ENCODE measurements at regions not wholly inside any gene's neighbourhood (a gene's known extent, or its start where the extent isn't known, plus 50 kb on each side); places are given as distances from the start of the nearest gene placed in this dataset.

- Histone ChIP-seq H3F3A (replicated peaks; ENCODE audit: insufficient read depth) (no peaks in the 10 kb centered on the region), H3K9me2 (no peaks in the 10 kb centered on the region), H3K36me3 (replicated peaks in 1 of 2; ENCODE audit: control insufficient read depth in 1 of 2, insufficient read depth in 2 of 2, low read length in 1 of 2) (no peaks in the 10 kb centered on the region), H3K4me2 (no peak overlapping the region), H2AFZ (ENCODE audit: low read depth) (no peak overlapping the region), H3K9ac (no peak overlapping the region), H3K79me2 (ENCODE audit: insufficient read depth) (no peaks in the 10 kb centered on the region), H4K20me1 (ENCODE audit: insufficient read depth) (no peaks in the 10 kb centered on the region), H3K4me1 (ENCODE audit: control insufficient read depth in 1 of 2, insufficient read depth in 2 of 2, low read depth in 1 of 2, low read length in 1 of 2) (no peaks in the 10 kb centered on the region), H3K9me3 (no peaks in the 10 kb centered on the region), H3K27ac (ENCODE audit: low read depth in 2 of 2, low read length in 1 of 2) (no peak overlapping the region), H3K4me3 (ENCODE audit: low read depth in 2 of 2, low read length in 1 of 2) (no peak overlapping the region), H3K27me3 (ENCODE audit: insufficient read depth) (no peaks in the 10 kb centered on the region)
- CTCF ChIA-PET = interaction anchor here (1.4 to 2.1 kb wide), 2 partner anchors 17 to 516 kb away, joined by 4 to 6 read pairs; no protein-coding TSS in a partner anchor
- no peak for DNase-seq
- WGBS (ENCODE audit: low lambda C conversion rate) = 26% methylated on average over 5 of the region's 5 CpGs
- TF ChIP-seq MAX (IDR thresholded peaks at IDR 0.05; ENCODE audit: low read depth) (no peak), IRF3 (IDR thresholded peaks at IDR 0.05; ENCODE audit: low read depth, low read length) (no peak), POLR2AphosphoS5 (IDR thresholded peaks at IDR 0.05; ENCODE audit: low read depth, low read length) (no peak), TEAD4 (IDR thresholded peaks at IDR 0.05; ENCODE audit: borderline replicate concordance, insufficient read depth) (no peak)
- POLR2A ChIA-PET = no interaction called here
Measured at GRCh38 chr18:47731276-47731675, 199.2 kb downstream of the SMAD2 start.

GRCh38 chr18:47730795-47731194, 199.7 kb downstream of the SMAD2 start:
- no peaks in the 10 kb centered on the region for H3K79me2 ChIP-seq (ENCODE audit: insufficient read depth)
- no peaks in the 10 kb centered on the region for H3K9me2 ChIP-seq
- H3K27me3 ChIP-seq (ENCODE audit: insufficient read depth) = no peaks in the 10 kb centered on the region
- no peak overlapping the region for H3K9ac ChIP-seq
- CTCF ChIA-PET = interaction anchor here (1.4 to 2.1 kb wide), 2 partner anchors 18 to 516 kb away, joined by 4 to 6 read pairs; no protein-coding TSS in a partner anchor
- H3K4me2 ChIP-seq = no peak overlapping the region
- no peak overlapping the region for H3K4me3 ChIP-seq (ENCODE audit: low read depth in 2 of 2, low read length in 1 of 2)
- H3K4me1 ChIP-seq (ENCODE audit: control insufficient read depth in 1 of 2, insufficient read depth in 2 of 2, low read depth in 1 of 2, low read length in 1 of 2) = no peaks in the 10 kb centered on the region
- H3K27ac ChIP-seq (ENCODE audit: low read depth in 2 of 2, low read length in 1 of 2) = no peak overlapping the region
- H2AFZ ChIP-seq (ENCODE audit: low read depth) = no peak overlapping the region
- 22% methylated on average over 5 of the region's 5 CpGs for WGBS (ENCODE audit: low lambda C conversion rate)
- TF ChIP-seq SMC3 (IDR thresholded peaks at IDR 0.05; ENCODE audit: low read depth, low read length) = no peak
- no peak for TF ChIP-seq NFIC (IDR thresholded peaks at IDR 0.05; ENCODE audit: borderline replicate concordance)
- TF ChIP-seq EZH2phosphoT487 (IDR thresholded peaks at IDR 0.05; ENCODE audit: borderline replicate concordance, low read depth) = no peak
- no peak for DNase-seq
- POLR2A ChIA-PET = no interaction called here
- no peaks in the 10 kb centered on the region for H4K20me1 ChIP-seq (ENCODE audit: insufficient read depth)
- no peaks in the 10 kb centered on the region for H3K36me3 ChIP-seq (replicated peaks in 1 of 2; ENCODE audit: control insufficient read depth in 1 of 2, insufficient read depth in 2 of 2, low read length in 1 of 2)
- no peaks in the 10 kb centered on the region for H3F3A ChIP-seq (replicated peaks; ENCODE audit: insufficient read depth)
- no peaks in the 10 kb centered on the region for H3K9me3 ChIP-seq

GRCh38 chr18:47729356-47729755, 201.1 kb downstream of the SMAD2 start:
- Histone ChIP-seq H3K9me3 (no peaks in the 10 kb centered on the region), H4K20me1 (ENCODE audit: insufficient read depth) (no peaks in the 10 kb centered on the region), H3K27ac (ENCODE audit: low read depth in 2 of 2, low read length in 1 of 2) (no peak overlapping the region), H3K4me2 (no peak overlapping the region), H3K36me3 (replicated peaks in 1 of 2; ENCODE audit: control insufficient read depth in 1 of 2, insufficient read depth in 2 of 2, low read length in 1 of 2) (no peaks in the 10 kb centered on the region), H2AFZ (ENCODE audit: low read depth) (no peak overlapping the region), H3K9me2 (no peaks in the 10 kb centered on the region), H3K79me2 (ENCODE audit: insufficient read depth) (no peaks in the 10 kb centered on the region), H3K9ac (no peak overlapping the region), H3F3A (replicated peaks; ENCODE audit: insufficient read depth) (no peaks in the 10 kb centered on the region), H3K4me3 (ENCODE audit: low read depth in 2 of 2, low read length in 1 of 2) (no peak overlapping the region), H3K4me1 (ENCODE audit: control insufficient read depth in 1 of 2, insufficient read depth in 2 of 2, low read depth in 1 of 2, low read length in 1 of 2) (no peaks in the 10 kb centered on the region), H3K27me3 (ENCODE audit: insufficient read depth) (no peaks in the 10 kb centered on the region)
- ChIA-PET POLR2A (no interaction called here), CTCF (interaction anchor here (1.0 to 1.5 kb wide), 3 partner anchors 10 to 524 kb away, joined by 3 to 4 read pairs (median 3); no protein-coding TSS in a partner anchor)
- no peak for TF ChIP-seq ELF1 (IDR thresholded peaks at IDR 0.05)
- no peak for TF ChIP-seq FOXM1 (IDR thresholded peaks at IDR 0.05; ENCODE audit: low read depth)
- TF ChIP-seq FOXJ3 (CRISPR knock-in tag; IDR thresholded peaks at IDR 0.05) = no peak
- no peak for DNase-seq
- WGBS (ENCODE audit: low lambda C conversion rate) = 39% methylated on average over 5 of the region's 6 CpGs

All from SK-N-SH (cell line).